ENCODE measurements at regions not wholly inside any gene's neighbourhood (a gene's known extent, or its start where the extent isn't known, plus 50 kb on each side); places are given as distances from the start of the nearest gene placed in this dataset.

DNA sequence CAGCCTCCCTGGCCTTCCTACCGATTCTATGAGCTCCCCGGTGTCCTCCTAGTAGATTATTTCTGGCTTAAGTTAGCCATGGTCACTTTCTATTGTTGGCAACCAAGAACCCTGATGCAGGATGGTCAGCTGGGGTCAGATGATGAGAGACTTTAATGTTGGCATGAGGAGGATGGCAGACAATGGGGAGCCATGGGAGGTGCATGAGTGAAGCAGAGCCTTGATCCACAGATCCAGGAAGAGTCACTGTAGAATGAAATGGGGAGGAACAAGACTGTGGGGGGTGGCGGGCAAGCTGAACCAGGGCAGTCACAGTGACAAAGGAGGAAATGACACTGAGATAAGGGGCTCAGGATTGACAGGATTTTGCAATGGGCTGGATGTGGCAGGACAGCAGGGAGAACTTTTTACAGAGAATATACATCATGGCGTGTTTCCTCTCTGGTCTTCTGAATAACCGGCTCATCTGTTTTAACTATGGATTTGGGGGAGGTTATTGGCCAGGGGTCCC lies 60.9 kb downstream of the RPLP1 start:
- TF ChIP-seq, protein P1, sequence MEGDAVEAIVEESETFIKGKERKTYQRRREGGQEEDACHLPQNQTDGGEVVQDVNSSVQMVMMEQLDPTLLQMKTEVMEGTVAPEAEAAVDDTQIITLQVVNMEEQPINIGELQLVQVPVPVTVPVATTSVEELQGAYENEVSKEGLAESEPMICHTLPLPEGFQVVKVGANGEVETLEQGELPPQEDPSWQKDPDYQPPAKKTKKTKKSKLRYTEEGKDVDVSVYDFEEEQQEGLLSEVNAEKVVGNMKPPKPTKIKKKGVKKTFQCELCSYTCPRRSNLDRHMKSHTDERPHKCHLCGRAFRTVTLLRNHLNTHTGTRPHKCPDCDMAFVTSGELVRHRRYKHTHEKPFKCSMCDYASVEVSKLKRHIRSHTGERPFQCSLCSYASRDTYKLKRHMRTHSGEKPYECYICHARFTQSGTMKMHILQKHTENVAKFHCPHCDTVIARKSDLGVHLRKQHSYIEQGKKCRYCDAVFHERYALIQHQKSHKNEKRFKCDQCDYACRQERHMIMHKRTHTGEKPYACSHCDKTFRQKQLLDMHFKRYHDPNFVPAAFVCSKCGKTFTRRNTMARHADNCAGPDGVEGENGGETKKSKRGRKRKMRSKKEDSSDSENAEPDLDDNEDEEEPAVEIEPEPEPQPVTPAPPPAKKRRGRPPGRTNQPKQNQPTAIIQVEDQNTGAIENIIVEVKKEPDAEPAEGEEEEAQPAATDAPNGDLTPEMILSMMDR (IDR thresholded peaks at IDR 0.05; ENCODE audit: insufficient read depth, low read length, missing control alignments) = no peak
- no peak for DNase-seq (ENCODE audit: low read depth, low spot score)
- POLR2A ChIA-PET = no interaction called here
- H3K4me3 ChIP-seq (ENCODE audit: low read depth, low read length) = no peak overlapping the region
- CTCF ChIA-PET = interaction anchor here (1.3 kb wide), 1 partner anchor 9 kb away, joined by 5 read pairs; no protein-coding TSS in a partner anchor

DNA sequence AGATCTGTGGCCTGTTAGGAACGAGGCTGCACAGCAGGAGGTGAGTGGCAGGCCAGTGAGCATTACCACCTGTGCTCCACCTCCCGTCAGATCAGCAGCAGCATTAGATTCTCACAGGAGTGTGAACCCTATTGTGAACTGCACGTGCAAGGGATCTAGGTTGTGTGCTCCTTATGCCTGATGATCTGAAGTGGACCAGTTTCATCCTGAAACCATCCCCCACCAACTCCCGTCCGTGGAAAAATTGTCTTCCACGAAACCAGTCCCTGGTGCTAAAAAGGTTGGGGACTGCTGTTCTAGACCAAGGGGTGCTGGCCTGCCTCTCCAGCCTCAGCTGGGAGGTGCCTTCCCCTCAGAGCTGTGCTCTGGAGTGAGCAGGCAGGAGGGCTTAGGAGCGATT lies 61.4 kb downstream of the RPLP1 start:
- DNase-seq (ENCODE audit: low read depth, low spot score) = no peak
- ChIA-PET CTCF (interaction anchor here (0.7 to 1.4 kb wide), 3 partner anchors 10 to 36 kb away, joined by 3 to 4 read pairs (median 3); no protein-coding TSS in a partner anchor), POLR2A (no interaction called here)
- H3K4me3 ChIP-seq (ENCODE audit: low read depth, low read length) = no peak overlapping the region
- TF ChIP-seq, protein P1 (IDR thresholded peaks at IDR 0.05; ENCODE audit: insufficient read depth, low read length, missing control alignments) = no peak

DNA sequence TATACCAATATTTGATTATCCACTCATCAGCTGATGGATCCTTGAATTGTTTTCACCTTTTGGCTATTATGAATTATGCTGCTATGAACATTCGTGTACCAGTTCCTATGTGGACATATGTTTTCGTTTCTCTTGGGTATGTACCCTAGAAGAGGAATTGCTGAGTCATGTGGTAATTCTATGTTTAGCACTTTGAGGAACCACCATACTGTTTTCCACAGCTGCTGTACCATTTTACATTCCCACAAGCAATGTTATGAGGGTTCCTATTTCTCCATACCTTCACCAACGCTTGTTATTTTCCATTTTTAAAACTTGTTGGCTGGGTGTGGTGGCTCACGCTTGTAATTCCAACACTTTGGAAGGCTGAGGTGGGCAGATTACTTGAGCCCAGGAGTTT lies 62.9 kb downstream of the RPLP1 start:
- ChIA-PET POLR2A (no interaction called here), CTCF (interaction anchor here (1.4 kb wide), 1 partner anchor 8 kb away, joined by 4 read pairs; no protein-coding TSS in a partner anchor)
- no peak for DNase-seq (ENCODE audit: low read depth, low spot score)
- no peak overlapping the region for H3K4me3 ChIP-seq (ENCODE audit: low read depth, low read length)
- TF ChIP-seq, protein P1 (IDR thresholded peaks at IDR 0.05; ENCODE audit: insufficient read depth, low read length, missing control alignments) = no peak

DNA sequence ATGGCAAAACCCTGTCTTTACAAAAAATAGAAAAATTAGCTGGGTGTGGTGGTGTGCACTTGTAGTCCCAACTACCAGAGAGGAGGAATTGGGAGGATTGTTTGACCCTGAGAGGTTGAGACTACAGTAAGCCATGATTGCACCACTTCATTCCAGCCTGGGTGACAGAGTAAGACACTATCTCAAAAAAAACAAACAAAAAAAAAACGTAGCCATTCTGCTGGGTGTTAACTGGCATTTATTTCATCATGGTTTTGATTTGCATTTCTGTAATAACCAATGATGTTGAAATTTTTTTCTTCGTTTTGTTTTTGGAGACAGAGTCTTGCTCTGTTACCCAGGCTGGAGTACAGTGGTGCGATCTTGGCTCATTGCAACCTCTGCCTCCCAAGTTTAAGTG lies 63.3 kb downstream of the RPLP1 start:
- H3K4me3 ChIP-seq (ENCODE audit: low read depth, low read length) = no peak overlapping the region
- ChIA-PET CTCF (no interaction called here), POLR2A (no interaction called here)
- no peak for DNase-seq (ENCODE audit: low read depth, low spot score)
- TF ChIP-seq, protein P1 (IDR thresholded peaks at IDR 0.05; ENCODE audit: insufficient read depth, low read length, missing control alignments) = no peak

DNA sequence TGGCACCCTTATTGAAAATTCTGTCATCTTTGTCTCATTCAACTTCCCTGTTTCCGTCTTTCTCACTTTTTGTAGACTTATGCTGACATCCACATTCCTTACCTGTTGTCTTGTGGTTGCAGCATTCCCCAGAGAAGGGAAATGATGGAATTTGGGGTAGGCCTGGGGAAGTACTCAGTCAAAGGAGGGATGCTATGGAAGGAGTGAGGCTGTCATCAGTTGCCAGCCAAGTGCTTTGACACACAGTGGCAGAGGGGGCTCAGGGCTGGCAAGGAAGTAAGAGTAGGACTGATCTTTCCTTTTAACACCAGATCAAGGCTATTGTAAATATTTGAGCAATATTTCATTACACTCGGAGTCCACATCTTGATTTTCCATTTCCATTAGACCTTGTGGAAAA lies 64.4 kb downstream of the RPLP1 start:
- TF ChIP-seq, protein P1 (IDR thresholded peaks at IDR 0.05; ENCODE audit: insufficient read depth, low read length, missing control alignments) = no peak
- H3K4me3 ChIP-seq (ENCODE audit: low read depth, low read length) = no peak overlapping the region
- DNase-seq (ENCODE audit: low read depth, low spot score) = no peak
- ChIA-PET CTCF (interaction anchor here (1.0 to 1.2 kb wide), 3 partner anchors 39 to 972 kb away, joined by 3 read pairs; no protein-coding TSS in a partner anchor), POLR2A (interaction anchor here (0.5 kb wide), 1 partner anchor 46 kb away, joined by 3 read pairs; no protein-coding TSS in a partner anchor)

DNA sequence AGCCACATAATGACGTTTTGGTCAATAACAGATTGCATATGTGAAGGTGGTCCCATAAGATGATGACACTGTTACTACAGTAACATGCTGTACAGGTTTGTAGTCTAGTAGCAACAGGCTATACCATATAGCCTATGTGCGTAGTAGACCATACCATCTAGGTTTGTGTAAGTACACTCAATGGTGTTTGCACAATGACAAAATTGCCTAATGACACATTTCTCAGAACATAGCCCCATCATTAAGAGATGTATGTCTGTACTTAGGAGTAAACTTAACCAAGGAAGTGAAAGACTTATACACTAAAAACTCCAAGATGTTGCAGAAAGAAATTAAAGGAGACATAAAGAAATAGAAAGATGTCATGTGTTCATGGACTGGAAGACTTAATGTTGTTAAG lies 66.2 kb downstream of the RPLP1 start:
- CTCF ChIA-PET = interaction anchor here (1.2 to 1.3 kb wide), 2 partner anchors 10 to 969 kb away, joined by 4 to 6 read pairs; no protein-coding TSS in a partner anchor
- no peak for DNase-seq (ENCODE audit: low read depth, low spot score)
- POLR2A ChIA-PET = no interaction called here
- H3K4me3 ChIP-seq (ENCODE audit: low read depth, low read length) = no peak overlapping the region
- TF ChIP-seq, protein P1 (IDR thresholded peaks at IDR 0.05; ENCODE audit: insufficient read depth, low read length, missing control alignments) = no peak
